Hematopoietic multipotent progenitor cell treated with erythropoietin and hydrocortisone succinate and interleukin-3 and kit ligand, for 15 days (in vitro differentiated cells): ENCODE measurements at regions not wholly inside any gene's neighbourhood (a gene's known extent, or its start where the extent isn't known, plus 50 kb on each side); places are given as distances from the start of the nearest gene placed in this dataset.

ENCODE experiments used
- DNase-seq: peaks from one replicate; pipeline ENCODE4 v3.0.0-alpha.2; 2015; ENCODE audit warnings: low spot score

GRCh38 chr6:53744321-53744720, 50.5 kb upstream of the LRRC1 start:
- no peak for DNase-seq

- DNase-seq, result no peak
Observed at GRCh38 chr6:53741034-53741823, 53.6 kb upstream of the LRRC1 start.

GRCh38 chr6:53737746-53738145, 57.1 kb upstream of the LRRC1 start:
- DNase-seq, result no peak

GRCh38 chr6:53735896-53736295, 58.9 kb upstream of the LRRC1 start:
- DNase-seq, result no peak

GRCh38 chr6:53734473-53735299, 60.1 kb upstream of the LRRC1 start:
- DNase-seq, result no peak

GRCh38 chr6:53731866-53732636, 62.8 kb upstream of the LRRC1 start:
- DNase-seq, result no peak

GRCh38 chr6:53730767-53731166, 64.0 kb upstream of the LRRC1 start:
- no peak for DNase-seq

GRCh38 chr6:53728570-53729194, 63.1 kb upstream of the KLHL31 start:
- DNase-seq, result peak; percentile 52

GRCh38 chr6:53727748-53728147, 62.2 kb upstream of the KLHL31 start:
- no peak for DNase-seq

GRCh38 chr6:53725791-53726575, 60.4 kb upstream of the KLHL31 start:
- peak; percentile 70 for DNase-seq

GRCh38 chr6:53724501-53724900, 58.9 kb upstream of the KLHL31 start:
- DNase-seq, result no peak

- DNase-seq, result no peak
Observed at GRCh38 chr6:53723331-53723730, 57.8 kb upstream of the KLHL31 start.

- DNase-seq, result no peak
Observed at GRCh38 chr6:53721766-53722165, 56.2 kb upstream of the KLHL31 start.

GRCh38 chr6:53718597-53719460, 53.3 kb upstream of the KLHL31 start:
- peak; percentile 67 for DNase-seq

- DNase-seq, result no peak
Observed at GRCh38 chr6:53717566-53717965, 52.0 kb upstream of the KLHL31 start.

- DNase-seq, result no peak
Observed at GRCh38 chr6:53715434-53715833, 49.9 kb upstream of the KLHL31 start.
